Right cardiac atrium (tissue), 5 donors: ENCODE measurements at regions not wholly inside any gene's neighbourhood (a gene's known extent, or its start where the extent isn't known, plus 50 kb on each side); places are given as distances from the start of the nearest gene placed in this dataset.

Source experiments
- ATAC-seq, 2 donors: fragments of 200-7000 bp; cut with Tn5 transposase; one replicate each; pipeline versions ENCODE4 v1.8.0 to v1.9.1; 2020; ENCODE audit warnings: moderate library complexity in 2 of 2, mild to moderate bottlenecking in 1 of 2
- DNase-seq, 3 donors: peaks; one replicate each; pipeline ENCODE4 v3.0.0-alpha.2; 2020
- H3K27ac ChIP-seq: one replicate; pipeline ENCODE4 v1.5.1; 2013; ENCODE audit warnings: mild to moderate bottlenecking, low read length, control low read depth, moderate library complexity
- H3K27me3 ChIP-seq: one replicate; pipeline ENCODE4 v1.6.1; 2013; ENCODE audit not compliant: control insufficient read depth, insufficient read depth
- H3K4me1 ChIP-seq: one replicate; pipeline ENCODE4 v1.6.1; 2013; ENCODE audit warnings: low read length; ENCODE audit not compliant: control insufficient read depth, insufficient read depth
- H3K4me3 ChIP-seq: one replicate; pipeline ENCODE4 v1.5.1; 2013; ENCODE audit warnings: low read length, control low read depth
- H3K9me3 ChIP-seq: one replicate; pipeline ENCODE4 v1.6.1; 2013; ENCODE audit warnings: low read length; ENCODE audit not compliant: control insufficient read depth
- WGBS: extraction: QIAGEN DNeasy Blood & Tissue Kit; methylation state at CpG from one replicate; pipeline ENCODE4 v1.1.7; 2013; 5-methylcytosine and 5-hydroxymethylcytosine counted together
- intact Hi-C, 4 donors: fragments of 100-400 bp; cut with DNase I; formaldehyde crosslinking; loops; one replicate each; pipeline versions ENCODE4 v1.11.0 to v1.14.0; 2022 to 2023
- donor health status: healthy with polysubstance abuse.
- donor health status: DM: no; HTN: yes; CAD: no.
- donor health status: DM: no; HTN: no; CAD: no.
- donor health status: DM: no; HTN: yes; CAD: no; lungs with severe emphysema.
- donor health status: DM: yes; HTN: yes; CAD: no.

DNA sequence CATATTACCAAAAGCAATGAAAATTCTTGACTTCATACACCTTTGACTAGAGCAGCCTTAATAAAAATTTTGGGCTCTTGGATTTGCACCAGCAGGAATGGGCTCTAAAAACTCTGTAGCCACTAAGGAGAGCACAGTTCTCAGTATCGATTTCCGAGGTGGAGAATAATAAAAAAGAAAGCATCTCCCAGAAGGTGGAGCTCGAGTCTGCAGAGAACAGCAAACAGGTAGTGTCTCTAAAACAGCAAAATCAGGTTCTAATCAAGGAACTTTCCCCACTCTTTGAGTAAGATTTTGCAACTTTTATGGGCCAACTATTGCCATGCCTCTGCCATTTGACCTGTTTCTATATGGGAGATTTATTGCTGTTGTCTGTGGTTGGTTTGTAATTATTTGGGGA, 258.7 kb upstream of the GPC6 start:
- no peak for ATAC-seq
- WGBS = 75% methylated on average over 3 of the region's 3 CpGs
- no peak for DNase-seq
- Histone ChIP-seq H3K27me3 (no peaks in the 10 kb centered on the region), H3K4me3 (no peak overlapping the region), H3K4me1 (no peaks in the 10 kb centered on the region), H3K27ac (no peak overlapping the region), H3K9me3 (no peaks in the 10 kb centered on the region)
- intact Hi-C loops = no loop called here

GRCh38 chr13:92972751-92973150, 253.9 kb upstream of the GPC6 start:
- Histone ChIP-seq H3K27ac (no peak overlapping the region), H3K27me3 (no peaks in the 10 kb centered on the region), H3K4me3 (no peak overlapping the region), H3K4me1 (no peaks in the 10 kb centered on the region), H3K9me3 (no peaks in the 10 kb centered on the region)
- intact Hi-C loops = no loop called here
- WGBS = 85% methylated on average over 3 of the region's 3 CpGs
- no peak for ATAC-seq
- no peak for DNase-seq

DNA sequence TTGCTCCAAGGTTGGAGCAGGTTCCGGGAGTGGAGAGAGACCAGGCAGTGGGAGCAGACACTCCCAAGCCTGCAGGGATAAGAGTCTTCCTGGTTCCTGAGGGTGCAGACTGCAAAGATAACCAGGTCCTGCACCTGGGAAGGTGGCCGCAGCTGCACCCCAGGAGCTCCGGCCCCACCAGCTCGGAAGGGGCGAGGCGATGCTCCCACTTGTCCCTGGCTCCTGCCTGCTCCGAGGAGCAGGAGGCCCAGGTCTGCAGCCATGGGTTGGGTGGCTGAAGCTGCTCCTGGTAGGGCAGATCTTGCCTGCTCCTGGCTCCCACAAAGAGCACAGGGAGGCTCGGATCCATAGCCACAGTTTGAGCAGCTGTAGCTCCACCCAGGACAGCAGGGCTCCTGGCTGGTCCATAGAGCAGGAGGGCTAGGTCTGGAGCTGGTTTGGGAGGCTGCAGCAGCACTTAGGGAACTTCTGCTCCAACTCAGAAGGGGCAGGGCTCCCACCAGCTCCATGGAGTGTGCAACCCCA, 251.6 kb upstream of the GPC6 start:
- DNase-seq = peak in 2 of 3 donors; percentile 10 to 30
- Histone ChIP-seq H3K4me1 (no peaks in the 10 kb centered on the region), H3K27me3 (no peaks in the 10 kb centered on the region), H3K27ac (no peak overlapping the region), H3K9me3 (no peaks in the 10 kb centered on the region), H3K4me3 (no peak overlapping the region)
- no peak for ATAC-seq
- WGBS = 88% methylated on average over 8 of the region's 8 CpGs
- intact Hi-C loops = no loop called here

GRCh38 chr13:92976657-92977056, 249.9 kb upstream of the GPC6 start:
- no peaks in the 10 kb centered on the region for H3K27me3 ChIP-seq
- intact Hi-C loops = no loop called here
- H3K9me3 ChIP-seq = no peaks in the 10 kb centered on the region
- H3K4me1 ChIP-seq = no peaks in the 10 kb centered on the region
- ATAC-seq (no peak), DNase-seq (no peak)
- H3K4me3 ChIP-seq = no peak overlapping the region
- H3K27ac ChIP-seq = no peak overlapping the region

- Histone ChIP-seq H3K4me3 (no peak overlapping the region), H3K9me3 (no peaks in the 10 kb centered on the region), H3K27ac (no peak overlapping the region), H3K27me3 (no peaks in the 10 kb centered on the region), H3K4me1 (no peaks in the 10 kb centered on the region)
- intact Hi-C loops = no loop called here
- 80% methylated on average over 2 of the region's 2 CpGs for WGBS
- no peak for DNase-seq
- ATAC-seq = no peak
These were observed 242.5 kb upstream of the GPC6 start for GRCh38 chr13:92984151-92984550.

GRCh38 chr13:92989301-92989700, 237.3 kb upstream of the GPC6 start:
- DNase-seq (no peak), ATAC-seq (no peak)
- intact Hi-C loops = no loop called here
- Histone ChIP-seq H3K9me3 (no peaks in the 10 kb centered on the region), H3K27ac (no peak overlapping the region), H3K4me1 (no peaks in the 10 kb centered on the region), H3K27me3 (no peaks in the 10 kb centered on the region), H3K4me3 (no peak overlapping the region)
- 60% methylated on average over 2 of the region's 2 CpGs for WGBS

DNA sequence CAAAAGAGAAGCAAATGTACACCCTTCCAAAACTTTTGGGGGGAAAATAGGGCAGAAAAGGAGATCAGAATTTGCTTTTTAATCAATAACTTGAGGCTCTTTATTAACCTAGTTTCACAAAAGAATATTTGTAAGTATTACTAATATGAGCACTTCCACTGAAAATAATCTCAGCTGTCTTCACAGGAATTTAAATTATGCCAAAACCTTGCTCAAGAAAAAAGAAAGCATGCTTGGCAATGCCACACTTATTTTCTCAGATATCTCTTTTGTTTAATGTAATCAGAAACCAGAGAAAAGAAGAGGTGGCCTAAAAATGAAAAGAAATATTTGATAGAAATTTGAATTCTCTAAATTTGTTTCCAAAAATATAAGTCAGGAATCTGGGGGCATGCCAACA, 234.9 kb upstream of the GPC6 start:
- DNase-seq (no peak), ATAC-seq (no peak)
- H3K9me3 ChIP-seq = no peaks in the 10 kb centered on the region
- intact Hi-C loops = no loop called here
- H3K27me3 ChIP-seq = no peaks in the 10 kb centered on the region
- no peaks in the 10 kb centered on the region for H3K4me1 ChIP-seq
- H3K4me3 ChIP-seq = no peak overlapping the region
- no peak overlapping the region for H3K27ac ChIP-seq

GRCh38 chr13:92994056-92994455, 232.6 kb upstream of the GPC6 start:
- Histone ChIP-seq H3K4me1 (no peaks in the 10 kb centered on the region), H3K27ac (no peak overlapping the region), H3K9me3 (no peaks in the 10 kb centered on the region), H3K4me3 (no peak overlapping the region), H3K27me3 (no peaks in the 10 kb centered on the region)
- DNase-seq (no peak), ATAC-seq (no peak)
- intact Hi-C loops = no loop called here
- 79% methylated on average over 3 of the region's 3 CpGs for WGBS

- Histone ChIP-seq H3K4me1 (no peaks in the 10 kb centered on the region), H3K27me3 (no peaks in the 10 kb centered on the region), H3K4me3 (no peak overlapping the region), H3K27ac (no peak overlapping the region), H3K9me3 (no peaks in the 10 kb centered on the region)
- no peak for ATAC-seq
- WGBS = 79% methylated on average over 5 of the region's 5 CpGs
- intact Hi-C loops = no loop called here
- DNase-seq = no peak
These were observed 224.6 kb upstream of the GPC6 start for GRCh38 chr13:93001866-93002461.

DNA sequence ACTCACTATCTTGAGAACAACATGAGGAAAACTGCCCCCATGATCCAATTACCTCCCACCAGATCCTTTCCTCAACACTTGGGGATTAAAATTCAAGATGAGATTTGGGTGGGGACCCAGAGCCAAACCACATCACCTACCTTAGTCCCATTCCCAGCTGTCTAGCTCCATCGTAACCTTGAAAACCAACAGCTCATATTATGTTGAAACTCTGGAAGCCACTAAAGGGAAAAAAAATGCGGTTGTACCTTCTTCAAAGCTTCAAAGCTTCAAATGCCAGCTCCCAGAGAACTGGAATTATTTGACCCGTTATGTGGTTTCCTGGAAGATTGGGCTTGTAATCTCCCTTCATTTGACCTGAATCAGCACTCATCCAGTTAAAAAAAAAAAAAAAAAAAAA, 223.1 kb upstream of the GPC6 start:
- no peaks in the 10 kb centered on the region for H3K4me1 ChIP-seq
- H3K27me3 ChIP-seq = no peaks in the 10 kb centered on the region
- no peak overlapping the region for H3K4me3 ChIP-seq
- DNase-seq (no peak), ATAC-seq (no peak)
- 85% methylated on average over 3 of the region's 3 CpGs for WGBS
- intact Hi-C loops = no loop called here
- no peak overlapping the region for H3K27ac ChIP-seq
- H3K9me3 ChIP-seq = no peaks in the 10 kb centered on the region

- no peaks in the 10 kb centered on the region for H3K27me3 ChIP-seq
- no peaks in the 10 kb centered on the region for H3K4me1 ChIP-seq
- no peaks in the 10 kb centered on the region for H3K9me3 ChIP-seq
- intact Hi-C loops = no loop called here
- ATAC-seq (no peak), DNase-seq (no peak)
- no peak overlapping the region for H3K27ac ChIP-seq
- H3K4me3 ChIP-seq = no peak overlapping the region
These were observed 221.7 kb upstream of the GPC6 start for GRCh38 chr13:93004919-93005318.

GRCh38 chr13:93007928-93008327, 218.7 kb upstream of the GPC6 start:
- DNase-seq = no peak
- no peak overlapping the region for H3K4me3 ChIP-seq
- intact Hi-C loops = no loop called here
- H3K27me3 ChIP-seq = no peaks in the 10 kb centered on the region
- no peak for ATAC-seq
- H3K27ac ChIP-seq = no peak overlapping the region
- no peaks in the 10 kb centered on the region for H3K4me1 ChIP-seq
- H3K9me3 ChIP-seq = no peaks in the 10 kb centered on the region
